ENCODE measurements at regions not wholly inside any gene's neighbourhood (a gene's known extent, or its start where the extent isn't known, plus 50 kb on each side); places are given as distances from the start of the nearest gene placed in this dataset.

DNA sequence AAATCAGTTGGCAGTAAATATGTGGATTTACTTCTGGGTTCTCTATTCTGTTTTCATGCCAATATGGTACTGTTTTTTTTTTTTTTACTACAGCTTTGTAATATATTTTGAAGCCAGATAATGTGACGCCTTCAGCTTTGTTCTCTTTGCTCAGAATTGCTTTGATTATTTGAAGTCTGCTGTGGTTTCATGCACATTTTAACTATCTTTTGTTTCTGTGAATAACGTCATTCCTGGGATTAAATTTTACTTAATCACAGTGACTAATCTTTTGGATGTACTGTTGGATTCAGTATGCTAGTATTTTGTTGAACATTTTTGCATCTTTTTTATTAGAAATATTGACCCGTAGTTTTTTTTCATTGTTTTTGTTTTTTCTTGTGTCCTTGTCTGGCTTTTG is 576.5 kb downstream of the ZNF385D start:
- no peak for TF ChIP-seq CHD4 (IDR thresholded peaks at IDR 0.05; ENCODE audit: borderline replicate concordance)
- TF ChIP-seq, protein P1, sequence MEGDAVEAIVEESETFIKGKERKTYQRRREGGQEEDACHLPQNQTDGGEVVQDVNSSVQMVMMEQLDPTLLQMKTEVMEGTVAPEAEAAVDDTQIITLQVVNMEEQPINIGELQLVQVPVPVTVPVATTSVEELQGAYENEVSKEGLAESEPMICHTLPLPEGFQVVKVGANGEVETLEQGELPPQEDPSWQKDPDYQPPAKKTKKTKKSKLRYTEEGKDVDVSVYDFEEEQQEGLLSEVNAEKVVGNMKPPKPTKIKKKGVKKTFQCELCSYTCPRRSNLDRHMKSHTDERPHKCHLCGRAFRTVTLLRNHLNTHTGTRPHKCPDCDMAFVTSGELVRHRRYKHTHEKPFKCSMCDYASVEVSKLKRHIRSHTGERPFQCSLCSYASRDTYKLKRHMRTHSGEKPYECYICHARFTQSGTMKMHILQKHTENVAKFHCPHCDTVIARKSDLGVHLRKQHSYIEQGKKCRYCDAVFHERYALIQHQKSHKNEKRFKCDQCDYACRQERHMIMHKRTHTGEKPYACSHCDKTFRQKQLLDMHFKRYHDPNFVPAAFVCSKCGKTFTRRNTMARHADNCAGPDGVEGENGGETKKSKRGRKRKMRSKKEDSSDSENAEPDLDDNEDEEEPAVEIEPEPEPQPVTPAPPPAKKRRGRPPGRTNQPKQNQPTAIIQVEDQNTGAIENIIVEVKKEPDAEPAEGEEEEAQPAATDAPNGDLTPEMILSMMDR (IDR thresholded peaks at IDR 0.05), result no peak
- no peak for TF ChIP-seq SREBF2 (IDR thresholded peaks at IDR 0.05)
- TF ChIP-seq MYC (IDR thresholded peaks at IDR 0.05; ENCODE audit: borderline replicate concordance, low read length), result no peak
- no peak for TF ChIP-seq RCOR1 (IDR thresholded peaks at IDR 0.05; ENCODE audit: low read depth, low read length)

All from A549 (cell line).